ENCODE measurements at regions not wholly inside any gene's neighbourhood (a gene's known extent, or its start where the extent isn't known, plus 50 kb on each side); places are given as distances from the start of the nearest gene placed in this dataset.

- no peak for DNase-seq (ENCODE audit: extremely low read depth, low read depth)
- no peak for TF ChIP-seq CTCF (IDR thresholded peaks at IDR 0.05; ENCODE audit: low read depth, low read length)
These were observed 97.6 kb upstream of the ZNF217 start for GRCh38 chr20:53691060-53691810.

GRCh38 chr20:53688085-53688484 is 94.4 kb upstream of the ZNF217 start:
- no peak for TF ChIP-seq CTCF (IDR thresholded peaks at IDR 0.05; ENCODE audit: low read depth, low read length)
- no peak for DNase-seq (ENCODE audit: extremely low read depth, low read depth)

GRCh38 chr20:53685070-53685595 is 91.5 kb upstream of the ZNF217 start:
- no peak for DNase-seq (ENCODE audit: extremely low read depth, low read depth)
- no peak for TF ChIP-seq CTCF (IDR thresholded peaks at IDR 0.05; ENCODE audit: low read depth, low read length)

DNA sequence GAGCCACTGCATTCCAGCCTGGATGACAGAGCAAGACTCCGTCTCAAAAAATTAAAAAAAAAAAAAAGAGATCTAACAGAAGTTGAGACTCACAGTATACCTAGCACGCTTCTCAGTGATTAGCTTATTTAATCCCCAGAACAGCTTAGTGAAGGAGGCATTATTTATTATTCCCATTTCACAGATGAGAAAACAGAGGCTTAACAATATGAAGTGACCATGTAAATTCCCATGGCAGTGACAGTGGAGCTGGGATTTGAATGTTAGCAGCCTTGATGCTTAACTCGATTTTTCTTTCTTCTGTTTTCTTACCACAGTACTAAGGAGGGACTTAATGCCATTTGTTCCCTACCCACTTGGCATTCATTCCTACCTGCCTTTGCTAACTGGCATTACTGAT is 89.9 kb upstream of the ZNF217 start:
- TF ChIP-seq CTCF (IDR thresholded peaks at IDR 0.05; ENCODE audit: low read depth, low read length), result no peak
- no peak for DNase-seq (ENCODE audit: extremely low read depth, low read depth)

DNA sequence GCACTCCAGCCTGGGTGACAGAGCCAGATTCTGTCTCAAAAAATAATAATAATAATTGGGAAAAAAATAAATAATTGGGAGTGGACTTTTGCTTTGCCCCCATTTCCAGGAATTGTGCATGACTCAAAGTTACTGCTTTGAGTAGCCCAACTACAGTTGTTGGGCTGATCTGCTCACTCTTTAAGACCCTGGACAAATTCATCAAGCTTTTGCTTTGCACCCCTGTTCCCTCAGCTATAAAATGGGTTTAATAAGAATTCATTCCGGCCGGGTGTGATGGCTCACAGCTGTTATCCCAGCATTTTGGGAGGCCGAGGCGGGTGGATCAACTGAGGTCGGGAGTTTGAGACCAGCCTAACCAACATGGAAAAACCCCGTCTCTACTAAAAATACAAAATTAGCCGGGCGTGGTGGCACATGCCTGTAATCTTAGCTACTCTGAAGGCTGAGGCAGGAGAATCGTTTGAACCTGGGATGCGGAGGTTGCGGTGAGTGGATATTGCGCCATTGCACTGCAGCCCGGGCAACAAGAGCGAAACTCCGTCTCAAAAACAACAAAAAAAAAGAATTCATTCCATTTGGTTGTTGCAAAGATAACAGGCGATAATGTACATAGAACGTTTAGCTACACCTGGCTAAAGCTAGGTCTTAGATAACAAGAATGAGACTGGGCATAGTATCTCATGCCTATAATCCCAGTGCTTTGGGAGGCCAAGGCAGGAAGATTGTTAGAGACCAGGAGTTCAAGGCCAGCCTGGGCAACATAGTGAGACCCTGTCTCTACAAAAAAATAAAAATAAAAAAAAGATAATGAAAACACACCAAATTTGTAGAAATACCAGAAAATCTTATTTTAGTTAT is 87.9 kb upstream of the ZNF217 start:
- DNase-seq (ENCODE audit: extremely low read depth, low read depth), result no peak
- TF ChIP-seq CTCF (IDR thresholded peaks at IDR 0.05; ENCODE audit: low read depth, low read length), result no peak

DNA sequence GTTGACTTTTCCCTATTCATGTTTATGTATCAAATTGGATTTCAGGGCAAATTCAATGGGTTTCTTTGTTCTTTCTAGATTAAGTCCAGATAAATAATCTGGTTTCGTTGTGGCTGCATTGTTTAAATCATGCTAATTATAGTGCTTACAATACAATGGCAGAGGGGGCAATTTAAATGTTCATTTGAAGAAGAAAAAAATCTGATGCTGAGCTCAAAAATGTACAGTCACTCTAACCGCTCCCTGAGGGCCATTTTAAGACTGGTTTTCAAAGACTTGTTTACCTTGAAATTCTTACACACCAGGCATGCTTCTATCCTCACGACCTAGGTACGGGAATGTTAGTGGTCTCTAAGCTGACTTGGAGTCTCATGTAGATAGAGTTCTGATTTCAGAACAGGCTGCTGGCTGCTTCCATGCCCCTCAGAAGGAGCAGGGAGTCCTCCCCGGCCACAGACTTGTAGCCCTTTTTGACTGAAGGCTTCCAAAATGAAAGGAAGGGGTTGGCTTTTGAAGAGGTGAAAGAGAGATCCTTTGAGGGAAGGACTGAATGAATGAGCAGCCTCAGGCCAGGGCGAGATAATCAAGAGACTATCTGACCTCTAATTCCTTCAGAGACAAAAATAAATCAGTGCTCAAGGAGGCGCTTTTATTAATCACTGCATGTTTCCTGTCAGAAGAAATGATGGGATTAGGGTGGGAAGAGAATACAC is 86.1 kb upstream of the ZNF217 start:
- DNase-seq (ENCODE audit: extremely low read depth, low read depth), result no peak
- no peak for TF ChIP-seq CTCF (IDR thresholded peaks at IDR 0.05; ENCODE audit: low read depth, low read length)
